ENCODE measurements at regions not wholly inside any gene's neighbourhood (a gene's known extent, or its start where the extent isn't known, plus 50 kb on each side); places are given as distances from the start of the nearest gene placed in this dataset.
"Not testable (repeated sequence)": the region's sequence is repeated elsewhere in the genome, so short reads cannot be mapped to it uniquely, and the experiment has no call there.

DNA sequence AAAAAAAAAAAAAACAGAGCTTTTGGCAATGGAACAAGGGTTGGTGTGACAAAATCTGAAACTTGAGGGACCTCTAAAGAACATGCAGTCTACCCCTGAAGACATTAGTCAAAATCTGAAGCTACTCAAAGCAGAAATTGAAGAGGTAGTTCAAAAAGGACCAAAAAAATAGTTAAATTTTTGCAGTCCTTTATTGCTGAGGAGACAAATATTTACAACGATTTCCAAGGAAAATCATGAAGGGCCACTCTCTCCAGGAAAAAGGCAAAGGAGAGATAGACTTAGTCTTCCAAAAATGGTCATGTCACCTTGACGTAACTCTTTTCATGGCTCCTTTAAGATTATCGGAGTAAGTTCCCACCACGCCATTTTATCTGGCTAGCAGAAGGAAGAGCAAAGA, 452.0 kb downstream of the XIRP2 start:
- no peak for DNase-seq

DNA sequence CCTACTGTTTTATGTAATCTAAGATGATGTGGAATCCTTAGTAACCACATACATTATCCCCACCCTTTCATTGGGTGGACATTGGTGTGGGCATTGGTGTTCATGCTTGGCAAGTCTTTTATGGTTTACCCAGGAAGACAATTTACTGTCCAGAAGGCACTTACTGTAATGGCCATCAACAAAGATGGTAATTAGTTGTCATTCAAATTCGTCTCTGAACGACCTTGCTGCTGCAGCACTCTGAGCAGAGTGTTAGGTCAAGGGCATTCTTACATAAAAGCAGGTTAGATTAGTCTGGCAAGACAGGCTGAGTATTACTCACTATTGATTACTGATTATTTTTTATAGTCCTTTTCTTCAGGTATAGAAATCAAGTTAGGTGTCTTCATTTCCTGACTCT, 447.9 kb downstream of the XIRP2 start:
- DNase-seq: no peak

DNA sequence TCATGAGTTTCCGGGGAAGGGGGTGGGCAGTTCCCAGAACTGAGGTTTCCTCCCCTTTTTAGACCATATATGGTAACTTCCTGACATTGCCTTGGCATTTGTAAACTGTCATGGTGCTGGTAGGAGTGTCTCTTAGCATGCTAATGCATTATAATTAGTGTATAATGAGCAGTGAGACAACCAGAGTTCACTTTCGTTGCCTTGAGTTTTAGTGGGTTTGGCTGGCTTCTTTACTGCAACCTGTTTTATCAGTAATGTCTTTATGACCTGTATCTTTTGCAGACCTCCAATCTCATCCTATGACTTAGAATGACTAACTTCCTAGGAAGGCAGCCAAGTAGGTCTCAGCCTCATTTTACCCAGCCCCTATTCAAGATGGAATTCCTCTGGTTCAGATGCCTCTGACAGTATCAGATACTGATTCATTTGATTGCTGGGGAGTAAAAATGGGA, 447.3 kb downstream of the XIRP2 start:
- peak; percentile 4 for DNase-seq

DNA sequence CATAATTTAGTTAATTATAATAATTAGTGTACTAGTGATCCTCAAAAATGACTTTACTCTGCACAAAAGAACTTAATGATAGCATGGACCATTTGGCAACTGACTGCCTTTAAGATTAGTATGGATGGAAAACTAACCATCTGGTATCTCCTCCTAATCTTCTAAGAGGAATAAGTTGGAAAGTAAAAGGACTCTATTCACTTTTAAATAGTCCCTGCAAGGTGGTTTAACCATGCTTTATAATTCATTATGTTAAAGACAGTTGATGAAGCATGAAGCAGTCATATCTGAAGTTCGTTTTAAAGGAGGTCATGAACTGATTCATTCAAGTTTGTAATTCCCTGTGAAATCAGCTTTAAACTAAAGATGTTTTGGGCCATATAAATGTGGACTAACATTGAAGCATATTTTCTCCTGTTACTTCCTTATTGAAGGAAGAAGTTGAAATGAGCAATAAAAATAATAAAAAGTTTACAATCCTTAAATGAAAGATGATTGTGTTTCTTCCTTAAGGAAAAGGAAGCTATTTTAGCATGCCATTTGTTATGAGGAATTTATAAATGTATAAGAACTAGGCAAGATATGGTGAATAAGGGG, 446.0 kb downstream of the XIRP2 start:
- DNase-seq: no peak

DNA sequence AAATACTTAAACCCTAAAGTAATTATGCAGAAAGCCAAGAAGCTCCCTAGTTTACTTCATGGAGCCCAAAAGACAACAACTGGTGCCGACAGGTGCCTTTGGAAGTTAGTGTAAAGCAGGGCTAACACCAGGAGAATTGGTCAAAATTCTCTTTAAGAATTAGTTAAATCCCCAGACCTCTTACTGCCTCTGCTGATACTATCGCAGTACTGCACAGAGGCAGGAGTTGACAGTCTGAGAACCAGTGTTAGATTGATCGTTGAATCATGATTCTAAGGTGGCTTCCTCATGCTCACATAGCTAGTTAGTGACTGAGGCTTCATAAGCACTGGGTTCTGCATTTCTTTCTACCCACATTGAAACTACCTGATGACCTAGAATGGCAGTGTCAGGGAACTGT, 445.0 kb downstream of the XIRP2 start:
- DNase-seq: no peak

DNA sequence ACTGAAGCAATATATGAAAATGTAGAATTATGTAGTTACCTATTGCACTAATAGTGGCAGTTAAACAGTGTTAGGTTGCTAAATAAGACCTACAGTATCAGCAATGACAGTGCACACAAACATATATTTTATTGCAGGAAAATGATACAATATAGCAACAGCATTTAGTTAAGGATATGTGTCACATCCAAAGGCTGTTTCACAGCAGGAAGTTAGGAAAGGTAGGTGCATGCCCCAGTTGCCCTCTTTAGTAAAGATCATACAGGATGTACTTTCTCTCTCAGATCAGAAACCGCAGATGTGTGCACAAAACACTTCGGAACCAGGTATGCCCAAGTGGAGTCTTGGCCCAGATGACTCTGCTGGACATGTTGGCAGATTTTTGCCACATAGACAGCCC, 444.1 kb downstream of the XIRP2 start:
- DNase-seq: no peak

DNA sequence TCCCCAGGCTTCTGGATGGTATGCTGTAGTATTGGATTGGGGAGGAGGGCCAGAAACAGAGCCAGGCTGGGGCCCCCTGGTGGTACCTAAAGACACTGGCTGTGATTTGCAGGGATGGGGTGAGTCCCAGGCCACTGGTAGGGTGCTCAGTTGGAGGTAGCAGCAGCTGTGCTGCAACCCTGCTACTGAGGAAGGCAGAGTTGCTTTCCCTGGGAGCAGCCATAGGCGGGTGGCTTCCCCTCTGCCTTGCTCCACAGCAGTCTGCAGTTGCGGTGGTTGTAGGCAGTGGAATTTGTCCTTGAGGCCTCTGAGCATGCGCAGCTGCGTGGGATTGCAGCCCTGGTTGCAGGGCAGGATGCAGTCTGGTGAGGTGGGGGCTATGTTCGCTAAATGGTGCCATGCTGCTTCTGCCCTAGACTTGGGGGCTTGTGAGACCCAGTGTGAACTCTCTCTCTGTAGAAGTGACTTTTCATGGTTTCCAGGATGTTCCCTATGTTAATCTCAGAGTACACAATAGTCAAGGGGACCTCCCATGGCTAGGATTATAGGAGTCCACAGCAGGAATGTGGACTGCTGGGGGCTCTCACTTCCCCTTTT, 443.5 kb downstream of the XIRP2 start:
- DNase-seq: no peak

DNA sequence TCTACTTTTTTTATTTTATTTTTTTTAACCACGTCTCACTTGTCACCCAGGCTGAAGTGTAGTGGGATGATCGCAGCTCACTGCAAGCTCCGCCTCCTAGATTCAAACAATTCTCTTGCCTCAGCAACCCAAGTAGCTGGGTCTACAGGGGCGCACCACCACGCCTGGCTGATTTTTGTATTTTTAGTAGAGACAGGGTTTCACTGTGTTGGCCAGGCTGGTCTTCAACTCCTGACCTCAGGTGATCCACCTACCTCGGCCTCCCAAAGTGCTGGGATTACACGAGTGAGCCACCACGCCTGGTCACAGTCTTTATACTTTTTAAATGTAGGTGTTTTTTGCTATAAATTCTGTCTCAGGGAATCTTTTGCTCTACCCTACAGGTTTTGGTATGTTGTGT, 440.5 kb downstream of the XIRP2 start:
- DNase-seq: not testable (repeated sequence)

DNA sequence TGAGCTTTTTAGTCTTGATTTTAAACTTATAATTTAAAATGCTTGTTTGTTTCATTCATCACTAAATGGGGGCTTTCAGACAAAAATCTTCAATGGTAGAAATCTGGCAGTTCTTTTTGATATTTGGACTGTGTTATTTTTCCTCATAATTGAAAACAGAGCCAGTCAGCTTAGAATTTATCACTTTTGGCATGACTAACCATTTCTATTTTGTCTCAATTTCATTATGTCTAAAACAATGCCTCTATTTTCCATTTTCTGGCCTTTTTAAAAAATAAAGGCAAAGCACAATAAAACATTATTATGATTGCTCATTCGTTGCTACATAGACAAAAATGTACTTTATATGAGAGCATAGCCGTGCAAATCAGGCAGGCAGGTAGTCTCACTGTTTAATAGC, 434.5 kb downstream of the XIRP2 start:
- DNase-seq: no peak

DNA sequence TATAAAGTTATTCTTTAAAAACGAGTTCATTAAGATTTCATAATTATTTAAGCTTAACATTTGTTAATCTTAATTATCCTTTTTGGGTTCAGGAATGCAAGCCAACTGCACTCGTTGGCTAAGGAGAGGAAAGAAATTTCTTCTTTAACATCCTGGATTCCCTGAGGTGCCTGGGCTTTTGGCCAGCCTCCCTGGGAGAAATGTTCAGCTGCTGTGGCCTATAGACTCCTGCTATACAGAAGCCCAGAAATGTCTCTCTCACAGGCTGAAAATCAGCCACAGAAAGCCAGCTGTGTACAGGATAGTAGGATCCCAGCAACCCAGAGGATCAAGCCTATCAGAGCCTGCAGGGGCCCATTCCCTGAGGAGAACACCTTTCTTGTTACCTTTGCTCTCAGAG, 430.3 kb downstream of the XIRP2 start:
- no peak for DNase-seq

DNA sequence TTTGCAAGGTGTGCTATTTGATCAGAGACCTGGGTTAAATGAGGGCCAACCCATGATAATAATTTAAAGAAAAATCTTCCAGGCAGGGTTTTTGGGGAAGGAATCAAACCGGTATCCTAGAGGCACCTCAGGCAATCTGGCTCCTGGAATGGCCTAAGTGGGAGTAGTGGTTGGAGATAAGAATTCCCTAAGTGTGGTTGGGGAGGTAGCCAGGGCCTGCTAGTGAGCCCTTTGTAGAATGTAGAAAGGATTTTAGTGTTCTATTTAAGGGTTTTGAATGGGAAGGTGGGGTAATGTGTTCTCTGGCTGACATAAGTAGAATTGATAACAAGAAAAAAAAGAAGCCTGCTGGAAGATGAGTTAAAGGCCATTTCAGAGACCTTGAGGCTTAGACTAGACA, 422.2 kb downstream of the XIRP2 start:
- no peak for DNase-seq

Measured in fibroblast of skin of back (primary cell).